ENCODE measurements at regions not wholly inside any gene's neighbourhood (a gene's known extent, or its start where the extent isn't known, plus 50 kb on each side); places are given as distances from the start of the nearest gene placed in this dataset.

- no CpG with 5 or more reads among the region's 1 CpG for WGBS (ENCODE audit: extremely low coverage, insufficient read length, low lambda C conversion rate)
- Histone ChIP-seq H2BK15ac (ENCODE audit: low read depth, low read length) (no peak overlapping the region), H3K14ac (ENCODE audit: insufficient read depth, low read length) (no peak overlapping the region), H3K4me2 (ENCODE audit: insufficient read depth, insufficient read length, low read length) (no peak overlapping the region), H4K20me1 (ENCODE audit: control insufficient read depth, insufficient read depth, insufficient read length) (no peaks in the 10 kb centered on the region), H2BK120ac (ENCODE audit: low read depth, low read length, poor library complexity, severe bottlenecking) (no peak overlapping the region), H3K79me1 (ENCODE audit: insufficient read depth, low read depth, low read length, poor library complexity, severe bottlenecking) (no peaks in the 10 kb centered on the region), H3K56ac (ENCODE audit: insufficient read length, low read depth, low read length) (no peak overlapping the region), H3K79me2 (ENCODE audit: insufficient read depth, low read length) (no peaks in the 10 kb centered on the region), H3K27ac (ENCODE audit: insufficient read length, low read depth, low read length) (no peak overlapping the region), H2AK5ac (ENCODE audit: insufficient read length, low read length) (no peak overlapping the region), H3K9me3 (ENCODE audit: control insufficient read depth, low read depth, low read length) (no peaks in the 10 kb centered on the region), H4K5ac (ENCODE audit: insufficient read length, low read depth, low read length) (no peak overlapping the region), H3K27me3 (ENCODE audit: insufficient read depth, low read length) (no peaks in the 10 kb centered on the region), H4K8ac (replicated peaks; ENCODE audit: insufficient read length, low read depth, low read length) (no peak overlapping the region), H3K4me1 (ENCODE audit: insufficient read depth, low read length) (peaks cover 7% of the 10 kb centered on the region; the same call in 1 of the 2 replicates), H3K23me2 (ENCODE audit: insufficient read length, low read depth, low read length, poor library complexity, severe bottlenecking) (no peaks in the 10 kb centered on the region), H2BK5ac (ENCODE audit: insufficient read length, low read length) (no peak overlapping the region), H2BK20ac (ENCODE audit: low read depth, low read length, poor library complexity, severe bottlenecking) (no peak overlapping the region), H3K9ac (ENCODE audit: extremely low read depth, insufficient read length, low read length) (no peak overlapping the region), H2BK12ac (ENCODE audit: insufficient read length, low read depth, low read length) (no peak overlapping the region), H4K91ac (ENCODE audit: insufficient read length, low read depth, low read length) (no peak overlapping the region), H3K23ac (ENCODE audit: insufficient read length, low read depth, low read length) (no peak overlapping the region), H3K18ac (ENCODE audit: insufficient read length, low read depth, low read length) (no peak overlapping the region), H3K4ac (ENCODE audit: low read depth, low read length) (no peak overlapping the region), H3T11ph (ENCODE audit: low read length) (no peak overlapping the region), H2AFZ (ENCODE audit: low read length) (no peak overlapping the region)
- peaks cover 20% of the 10 kb centered on the region in 2 experiments for H3K4me1 Mint-ChIP-seq
- H3K4me3 Mint-ChIP-seq = no peak overlapping the region
- no peak overlapping the region for H3K27ac Mint-ChIP-seq
- H3K27me3 Mint-ChIP-seq (ENCODE audit: low read depth) = no peaks in the 10 kb centered on the region
- DNase-seq = no peak
- TF ChIP-seq, protein P1, sequence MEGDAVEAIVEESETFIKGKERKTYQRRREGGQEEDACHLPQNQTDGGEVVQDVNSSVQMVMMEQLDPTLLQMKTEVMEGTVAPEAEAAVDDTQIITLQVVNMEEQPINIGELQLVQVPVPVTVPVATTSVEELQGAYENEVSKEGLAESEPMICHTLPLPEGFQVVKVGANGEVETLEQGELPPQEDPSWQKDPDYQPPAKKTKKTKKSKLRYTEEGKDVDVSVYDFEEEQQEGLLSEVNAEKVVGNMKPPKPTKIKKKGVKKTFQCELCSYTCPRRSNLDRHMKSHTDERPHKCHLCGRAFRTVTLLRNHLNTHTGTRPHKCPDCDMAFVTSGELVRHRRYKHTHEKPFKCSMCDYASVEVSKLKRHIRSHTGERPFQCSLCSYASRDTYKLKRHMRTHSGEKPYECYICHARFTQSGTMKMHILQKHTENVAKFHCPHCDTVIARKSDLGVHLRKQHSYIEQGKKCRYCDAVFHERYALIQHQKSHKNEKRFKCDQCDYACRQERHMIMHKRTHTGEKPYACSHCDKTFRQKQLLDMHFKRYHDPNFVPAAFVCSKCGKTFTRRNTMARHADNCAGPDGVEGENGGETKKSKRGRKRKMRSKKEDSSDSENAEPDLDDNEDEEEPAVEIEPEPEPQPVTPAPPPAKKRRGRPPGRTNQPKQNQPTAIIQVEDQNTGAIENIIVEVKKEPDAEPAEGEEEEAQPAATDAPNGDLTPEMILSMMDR (conservative IDR thresholded peaks at IDR 0.05) = no peak
- peaks cover 8 to 11% (median 11%) of the 10 kb centered on the region in 3 experiments; a peak in 6 of 7 replicates for H3K36me3 Mint-ChIP-seq (ENCODE audit: insufficient read depth in 1 of 3, low read depth in 3 of 3)
- peaks cover 0 to 10% of the 10 kb centered on the region in 2 experiments; a peak in 3 of 5 replicates for H3K9me3 Mint-ChIP-seq
Measured at GRCh38 chr5:94028001-94028400, 286.6 kb upstream of the POU5F2 start.

Data from H9 (cell line).